ENCODE measurements at regions not wholly inside any gene's neighbourhood (a gene's known extent, or its start where the extent isn't known, plus 50 kb on each side); places are given as distances from the start of the nearest gene placed in this dataset.

- TF ChIP-seq REST (IDR thresholded peaks at IDR 0.05; ENCODE audit: borderline replicate concordance) (peak; percentile 43; the same call in 1 of the 2 replicates), REST (CRISPR knock-in tag; IDR thresholded peaks at IDR 0.05; ENCODE audit: low read depth) (no peak), SREBF2 (CRISPR knock-in tag; IDR thresholded peaks at IDR 0.05) (no peak), HNRNPLL (IDR thresholded peaks at IDR 0.05; ENCODE audit: low read depth, low read length, poor library complexity, severe bottlenecking) (peak; percentile 20), NR0B1 (IDR thresholded peaks at IDR 0.05; ENCODE audit: partially characterized antibody) (no peak), ZMIZ1 (IDR thresholded peaks at IDR 0.05; ENCODE audit: low read depth in 2 of 2, low read length in 2 of 2) (no peak), ESRRB (CRISPR knock-in tag; IDR thresholded peaks at IDR 0.05; ENCODE audit: borderline replicate concordance) (no peak), KAT8 (IDR thresholded peaks at IDR 0.05; ENCODE audit: low read depth) (no peak)
Measured at GRCh38 chr20:21808863-21809664, 103.6 kb downstream of the PAX1 start (continued).

Data from K562 (cell line).